ENCODE measurements at regions not wholly inside any gene's neighbourhood (a gene's known extent, or its start where the extent isn't known, plus 50 kb on each side); places are given as distances from the start of the nearest gene placed in this dataset.

GRCh38 chr15:38058596-38059075 is 124.2 kb downstream of the TMCO5A start:
- Mint-ChIP-seq H3K36me3 (ENCODE audit: low read depth) (no peaks in the 10 kb centered on the region), H3K4me1 (peaks cover 8% of the 10 kb centered on the region), H3K27ac (no peak overlapping the region), H3K9me3 (no peaks in the 10 kb centered on the region), H3K4me3 (no peak overlapping the region), H3K27me3 (ENCODE audit: low read depth, poor library complexity) (peaks cover 7% of the 10 kb centered on the region)
- TF ChIP-seq, protein P1, sequence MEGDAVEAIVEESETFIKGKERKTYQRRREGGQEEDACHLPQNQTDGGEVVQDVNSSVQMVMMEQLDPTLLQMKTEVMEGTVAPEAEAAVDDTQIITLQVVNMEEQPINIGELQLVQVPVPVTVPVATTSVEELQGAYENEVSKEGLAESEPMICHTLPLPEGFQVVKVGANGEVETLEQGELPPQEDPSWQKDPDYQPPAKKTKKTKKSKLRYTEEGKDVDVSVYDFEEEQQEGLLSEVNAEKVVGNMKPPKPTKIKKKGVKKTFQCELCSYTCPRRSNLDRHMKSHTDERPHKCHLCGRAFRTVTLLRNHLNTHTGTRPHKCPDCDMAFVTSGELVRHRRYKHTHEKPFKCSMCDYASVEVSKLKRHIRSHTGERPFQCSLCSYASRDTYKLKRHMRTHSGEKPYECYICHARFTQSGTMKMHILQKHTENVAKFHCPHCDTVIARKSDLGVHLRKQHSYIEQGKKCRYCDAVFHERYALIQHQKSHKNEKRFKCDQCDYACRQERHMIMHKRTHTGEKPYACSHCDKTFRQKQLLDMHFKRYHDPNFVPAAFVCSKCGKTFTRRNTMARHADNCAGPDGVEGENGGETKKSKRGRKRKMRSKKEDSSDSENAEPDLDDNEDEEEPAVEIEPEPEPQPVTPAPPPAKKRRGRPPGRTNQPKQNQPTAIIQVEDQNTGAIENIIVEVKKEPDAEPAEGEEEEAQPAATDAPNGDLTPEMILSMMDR (IDR thresholded peaks at IDR 0.05) = no peak
- DNase-seq = no peak

DNA sequence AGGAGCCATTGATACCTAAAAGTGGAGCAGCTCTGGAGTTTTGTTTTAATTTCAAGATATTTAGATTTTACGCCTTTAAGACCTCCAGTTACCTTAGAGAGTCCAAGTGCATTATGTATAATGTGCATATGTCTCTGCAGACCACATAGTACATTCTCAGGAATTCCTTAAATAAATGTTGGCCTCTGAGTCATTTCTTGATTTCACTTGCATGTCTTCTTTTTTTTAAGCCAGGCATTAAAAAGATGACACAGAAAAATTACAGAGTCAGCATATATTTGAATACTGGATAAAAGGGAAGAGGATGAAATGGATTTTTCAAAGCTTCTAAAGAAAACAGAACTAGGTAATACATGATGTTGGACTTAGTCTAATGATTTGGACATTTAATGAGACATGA is 125.2 kb downstream of the TMCO5A start:
- no peak overlapping the region for H3K4me3 Mint-ChIP-seq
- H3K36me3 Mint-ChIP-seq (ENCODE audit: low read depth) = no peaks in the 10 kb centered on the region
- no peak overlapping the region for H3K27ac Mint-ChIP-seq
- peaks cover 7% of the 10 kb centered on the region for H3K27me3 Mint-ChIP-seq (ENCODE audit: low read depth, poor library complexity)
- DNase-seq = no peak
- H3K9me3 Mint-ChIP-seq = no peaks in the 10 kb centered on the region
- peaks cover 8% of the 10 kb centered on the region for H3K4me1 Mint-ChIP-seq
- TF ChIP-seq, protein P1 (IDR thresholded peaks at IDR 0.05) = no peak

GRCh38 chr15:38061856-38062649 is 127.6 kb downstream of the TMCO5A start:
- DNase-seq = no peak
- TF ChIP-seq, protein P1 (IDR thresholded peaks at IDR 0.05) = no peak
- Mint-ChIP-seq H3K27me3 (ENCODE audit: low read depth, poor library complexity) (peaks cover 4% of the 10 kb centered on the region), H3K4me1 (peaks cover 22% of the 10 kb centered on the region), H3K36me3 (ENCODE audit: low read depth) (no peaks in the 10 kb centered on the region), H3K4me3 (no peak overlapping the region), H3K9me3 (no peaks in the 10 kb centered on the region), H3K27ac (no peak overlapping the region)

DNA sequence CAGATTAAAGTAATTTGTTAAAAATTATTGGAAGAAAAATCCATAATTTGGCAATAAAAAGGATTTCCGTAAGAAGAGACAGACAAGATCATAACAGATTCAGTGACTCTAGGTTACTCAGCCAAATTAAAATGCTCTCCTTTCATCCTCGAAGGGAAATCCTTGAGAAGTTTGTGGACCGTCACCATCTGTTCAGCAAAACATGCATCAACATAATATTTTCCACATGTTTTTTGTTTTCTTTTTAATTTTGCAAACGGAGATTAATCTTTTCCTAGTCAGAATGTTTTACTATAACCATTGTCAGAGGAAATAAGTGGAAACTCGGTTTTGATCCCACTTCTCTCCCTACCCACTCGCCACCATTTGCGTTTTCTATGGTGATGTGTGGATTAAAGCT is 128.3 kb downstream of the TMCO5A start:
- H3K4me1 Mint-ChIP-seq = peaks cover 27% of the 10 kb centered on the region
- no peak for DNase-seq
- no peak overlapping the region for H3K27ac Mint-ChIP-seq
- no peaks in the 10 kb centered on the region for H3K9me3 Mint-ChIP-seq
- H3K4me3 Mint-ChIP-seq = no peak overlapping the region
- peaks cover 3% of the 10 kb centered on the region for H3K27me3 Mint-ChIP-seq (ENCODE audit: low read depth, poor library complexity)
- H3K36me3 Mint-ChIP-seq (ENCODE audit: low read depth) = no peaks in the 10 kb centered on the region
- TF ChIP-seq, protein P1 (IDR thresholded peaks at IDR 0.05) = no peak

- Mint-ChIP-seq H3K27me3 (ENCODE audit: low read depth, poor library complexity) (peaks cover 3% of the 10 kb centered on the region), H3K4me1 (peaks cover 50% of the 10 kb centered on the region), H3K27ac (peak overlapping the region; percentile 15), H3K4me3 (no peak overlapping the region), H3K36me3 (ENCODE audit: low read depth) (no peaks in the 10 kb centered on the region), H3K9me3 (no peaks in the 10 kb centered on the region)
- no peak for DNase-seq
- TF ChIP-seq, protein P1 (IDR thresholded peaks at IDR 0.05) = no peak
These were observed 131.4 kb downstream of the TMCO5A start for GRCh38 chr15:38065721-38066345.

Data from nephron progenitor cell (in vitro differentiated cells).